HUES48 (cell line): ENCODE measurements at regions not wholly inside any gene's neighbourhood (a gene's known extent, or its start where the extent isn't known, plus 50 kb on each side); places are given as distances from the start of the nearest gene placed in this dataset.
"Not testable (repeated sequence)": the region's sequence is repeated elsewhere in the genome, so short reads cannot be mapped to it uniquely, and the experiment has no call there.

Experiments
- H3K27ac ChIP-seq: one replicate; pipeline ENCODE4 v1.7.0; 2013; ENCODE audit warnings: low read depth, low read length, inconsistent platforms
- H3K27me3 ChIP-seq: 2 replicates; pipeline ENCODE4 v1.6.1; 2013; ENCODE audit warnings: mild to moderate bottlenecking, low read length; ENCODE audit not compliant: control insufficient read depth, insufficient read depth
- H3K36me3 ChIP-seq: 2 replicates; pipeline ENCODE4 v1.6.1; 2013; ENCODE audit warnings: low read length; ENCODE audit not compliant: control insufficient read depth, insufficient read depth
- H3K4me1 ChIP-seq: 2 replicates; pipeline ENCODE4 v1.6.1; 2013; ENCODE audit warnings: mild to moderate bottlenecking, low read length; ENCODE audit not compliant: control insufficient read depth, insufficient read depth
- H3K4me3 ChIP-seq: 2 replicates; pipeline ENCODE4 v1.5.1; 2013; ENCODE audit warnings: mild to moderate bottlenecking, low read depth, low read length
- H3K9ac ChIP-seq: 2 replicates; pipeline ENCODE4 v1.6.1; 2013; ENCODE audit warnings: mild to moderate bottlenecking, low read depth, low read length, moderate library complexity
- H3K9me3 ChIP-seq: 2 replicates; pipeline ENCODE4 v1.6.1; 2013; ENCODE audit warnings: low read length; ENCODE audit not compliant: control insufficient read depth, insufficient read depth

GRCh38 chr13:80173224-80173623, 167.7 kb downstream of the SPRY2 start:
- no peak overlapping the region for H3K9ac ChIP-seq

GRCh38 chr13:80171096-80171495, 169.8 kb downstream of the SPRY2 start:
- Histone ChIP-seq H3K9me3 (no peaks in the 10 kb centered on the region), H3K36me3 (no peaks in the 10 kb centered on the region), H3K4me1 (no peaks in the 10 kb centered on the region), H3K27me3 (no peaks in the 10 kb centered on the region), H3K27ac (no peak overlapping the region), H3K4me3 (no peak overlapping the region), H3K9ac (no peak overlapping the region)

More at GRCh38 chr13:80173224-80173623, 167.7 kb downstream of the SPRY2 start:
- H3K27ac ChIP-seq, result no peak overlapping the region
- no peaks in the 10 kb centered on the region; the same call in 1 of the 2 replicates for H3K4me1 ChIP-seq
- H3K9me3 ChIP-seq, result no peaks in the 10 kb centered on the region
- H3K36me3 ChIP-seq, result no peaks in the 10 kb centered on the region
- no peak overlapping the region for H3K4me3 ChIP-seq
- H3K27me3 ChIP-seq, result no peaks in the 10 kb centered on the region

GRCh38 chr13:80168089-80168850, 172.7 kb downstream of the SPRY2 start:
- no peak overlapping the region for H3K27ac ChIP-seq
- no peak overlapping the region for H3K9ac ChIP-seq
- H3K4me1 ChIP-seq, result no peaks in the 10 kb centered on the region
- H3K27me3 ChIP-seq, result no peaks in the 10 kb centered on the region
- H3K9me3 ChIP-seq, result no peaks in the 10 kb centered on the region
- H3K4me3 ChIP-seq, result no peak overlapping the region
- H3K36me3 ChIP-seq, result no peaks in the 10 kb centered on the region

GRCh38 chr13:80166352-80166751, 174.6 kb downstream of the SPRY2 start:
- no peak overlapping the region for H3K9ac ChIP-seq
- no peaks in the 10 kb centered on the region for H3K36me3 ChIP-seq
- no peaks in the 10 kb centered on the region for H3K4me1 ChIP-seq
- no peak overlapping the region for H3K4me3 ChIP-seq
- no peak overlapping the region for H3K27ac ChIP-seq
- no peaks in the 10 kb centered on the region for H3K27me3 ChIP-seq
- H3K9me3 ChIP-seq, result no peaks in the 10 kb centered on the region

GRCh38 chr13:80164462-80164861, 176.5 kb downstream of the SPRY2 start:
- no peak overlapping the region for H3K9ac ChIP-seq
- no peaks in the 10 kb centered on the region for H3K36me3 ChIP-seq
- no peaks in the 10 kb centered on the region for H3K4me1 ChIP-seq
- H3K27ac ChIP-seq, result no peak overlapping the region
- no peaks in the 10 kb centered on the region for H3K9me3 ChIP-seq
- H3K4me3 ChIP-seq, result no peak overlapping the region
- H3K27me3 ChIP-seq, result no peaks in the 10 kb centered on the region

GRCh38 chr13:80161896-80162295, 179.0 kb downstream of the SPRY2 start:
- no peak overlapping the region for H3K9ac ChIP-seq
- H3K36me3 ChIP-seq, result no peaks in the 10 kb centered on the region

GRCh38 chr13:80161219-80161618, 179.7 kb downstream of the SPRY2 start:
- no peak overlapping the region for H3K27ac ChIP-seq
- H3K9ac ChIP-seq, result no peak overlapping the region
- no peaks in the 10 kb centered on the region for H3K27me3 ChIP-seq
- H3K9me3 ChIP-seq, result no peaks in the 10 kb centered on the region
- no peaks in the 10 kb centered on the region for H3K36me3 ChIP-seq
- no peaks in the 10 kb centered on the region for H3K4me1 ChIP-seq
- no peak overlapping the region for H3K4me3 ChIP-seq

More at GRCh38 chr13:80161896-80162295, 179.0 kb downstream of the SPRY2 start:
- H3K4me1 ChIP-seq, result no peaks in the 10 kb centered on the region
- H3K4me3 ChIP-seq, result no peak overlapping the region
- no peaks in the 10 kb centered on the region for H3K9me3 ChIP-seq
- no peaks in the 10 kb centered on the region for H3K27me3 ChIP-seq
- no peak overlapping the region for H3K27ac ChIP-seq

- Histone ChIP-seq H3K27me3 (no peaks in the 10 kb centered on the region), H3K9ac (no peak overlapping the region), H3K4me1 (no peaks in the 10 kb centered on the region), H3K9me3 (no peaks in the 10 kb centered on the region), H3K4me3 (no peak overlapping the region), H3K36me3 (no peaks in the 10 kb centered on the region), H3K27ac (no peak overlapping the region)
Observed at GRCh38 chr13:80160110-80160509, 180.8 kb downstream of the SPRY2 start.

GRCh38 chr13:80157261-80157932, 183.5 kb downstream of the SPRY2 start:
- H3K27ac ChIP-seq, result no peak overlapping the region
- H3K4me1 ChIP-seq, result no peaks in the 10 kb centered on the region
- H3K9ac ChIP-seq, result no peak overlapping the region
- no peaks in the 10 kb centered on the region for H3K36me3 ChIP-seq
- no peaks in the 10 kb centered on the region for H3K9me3 ChIP-seq
- H3K4me3 ChIP-seq, result no peak overlapping the region
- no peaks in the 10 kb centered on the region for H3K27me3 ChIP-seq

GRCh38 chr13:80152142-80152541, 188.8 kb downstream of the SPRY2 start:
- not testable (repeated sequence) for H3K4me3 ChIP-seq, H3K36me3 ChIP-seq, H3K9me3 ChIP-seq, H3K9ac ChIP-seq, H3K27me3 ChIP-seq, H3K27ac ChIP-seq, H3K4me1 ChIP-seq

GRCh38 chr13:80151016-80151415, 189.9 kb downstream of the SPRY2 start:
- H3K36me3 ChIP-seq, result no peaks in the 10 kb centered on the region

More at GRCh38 chr13:80151016-80151415, 189.9 kb downstream of the SPRY2 start:
- Histone ChIP-seq H3K9ac (no peak overlapping the region), H3K27me3 (no peaks in the 10 kb centered on the region), H3K4me1 (no peaks in the 10 kb centered on the region), H3K4me3 (no peak overlapping the region), H3K27ac (no peak overlapping the region), H3K9me3 (no peaks in the 10 kb centered on the region)
